Tibial nerve (tissue), 4 donors: ENCODE measurements at regions not wholly inside any gene's neighbourhood (a gene's known extent, or its start where the extent isn't known, plus 50 kb on each side); places are given as distances from the start of the nearest gene placed in this dataset.
A peak's percentile ranks its signal among the peaks of the same experiment; 100 is the strongest.

Experiments used
- DNase-seq, 2 donors: peaks; one replicate each; pipeline ENCODE4 v3.0.0-alpha.2; 2019; ENCODE audit warnings: low spot score in 2 of 2
- H3K27ac ChIP-seq, 4 donors: fragments of 200-600 bp; sonication (generic) in 3 of 4; one replicate each; pipeline ENCODE4 v1.5.1; 2017 to 2019; ENCODE audit warnings: mild to moderate bottlenecking in 1 of 4
- H3K27me3 ChIP-seq, 2 donors: fragments of 200-600 bp; sonication (generic) in 1 of 2; one replicate each; pipeline versions ENCODE4 v1.5.1 to v1.6.0; 2017 to 2019
- H3K36me3 ChIP-seq, 3 donors: fragments of 200-600 bp; sonication (generic); one replicate each; pipeline ENCODE4 v1.5.1; 2018 to 2019
- H3K4me1 ChIP-seq, 4 donors: fragments of 200-600 bp; sonication (generic) in 3 of 4; one replicate each; pipeline ENCODE4 v1.5.1; 2017 to 2019
- H3K4me3 ChIP-seq, 4 donors: fragments of 200-600 bp; sonication (generic) in 3 of 4; one replicate each; pipeline ENCODE4 v1.5.1; 2017 to 2019; ENCODE audit warnings: mild to moderate bottlenecking in 1 of 4, moderate library complexity in 1 of 4
- H3K9me3 ChIP-seq, 4 donors: fragments of 200-600 bp; sonication (generic) in 3 of 4; one replicate each; pipeline ENCODE4 v1.5.1; 2017 to 2019
- CTCF ChIP-seq, 5 experiments: fragments of 200-600 bp in 3 of 5; fragments of 450-650 bp in 2 of 5; sonication (generic) in 3 of 5; IDR thresholded peaks; one replicate each; pipeline ENCODE4 v1.5.1; 2016 to 2019; ENCODE audit warnings: antibody characterized with exemption in 5 of 5, mild to moderate bottlenecking in 3 of 5, moderate library complexity in 2 of 5
- EP300 ChIP-seq, 2 donors: sonication (generic); formaldehyde crosslinking; IDR thresholded peaks; one replicate each; pipeline ENCODE4 v1.6.1; 2017; ENCODE audit warnings: antibody characterized with exemption in 2 of 2, mild to moderate bottlenecking in 1 of 2
- POLR2A ChIP-seq, 2 donors: fragments of 450-650 bp; IDR thresholded peaks; one replicate each; pipeline ENCODE4 v1.6.1; 2017; ENCODE audit warnings: antibody characterized with exemption in 2 of 2, mild to moderate bottlenecking in 2 of 2, moderate library complexity in 2 of 2
- WGBS, 2 donors: methylation state at CpG; one replicate each; pipeline ENCODE4 v1.1.5; 2018; 5-methylcytosine and 5-hydroxymethylcytosine counted together

GRCh38 chr6:98640366-98640765 lies 194.0 kb upstream of the POU3F2 start:
- peaks cover 0 to 6% (median 0%) of the 10 kb centered on the region in 4 donors for H3K4me1 ChIP-seq
- no peaks in the 10 kb centered on the region for H3K36me3 ChIP-seq
- no peaks in the 10 kb centered on the region for H3K9me3 ChIP-seq
- no peak for TF ChIP-seq EP300 (IDR thresholded peaks at IDR 0.05)
- no peak for TF ChIP-seq CTCF (IDR thresholded peaks at IDR 0.05)
- no peak for TF ChIP-seq POLR2A (IDR thresholded peaks at IDR 0.05)
- 68 to 72% methylated on average over 5 of the region's 5 CpGs for WGBS, 2 donors
- no peaks in the 10 kb centered on the region for H3K27me3 ChIP-seq
- no peak overlapping the region for H3K4me3 ChIP-seq
- DNase-seq = no peak
- peak overlapping the region in 1 of 4 donors; percentile 71 for H3K27ac ChIP-seq

- TF ChIP-seq EP300 (IDR thresholded peaks at IDR 0.05) (no peak), POLR2A (IDR thresholded peaks at IDR 0.05) (no peak), CTCF (IDR thresholded peaks at IDR 0.05) (no peak)
- WGBS, 2 donors = 25 to 30% methylated on average over 5 of the region's 5 CpGs
- Histone ChIP-seq H3K27me3 (no peaks in the 10 kb centered on the region), H3K36me3 (no peaks in the 10 kb centered on the region), H3K27ac (peak overlapping the region in 2 of 4 donors; percentile 21 to 71), H3K4me1 (peaks cover 0 to 6% (median 0%) of the 10 kb centered on the region in 4 donors), H3K9me3 (no peaks in the 10 kb centered on the region), H3K4me3 (no peak overlapping the region)
- DNase-seq = no peak
These were observed 192.2 kb upstream of the POU3F2 start for GRCh38 chr6:98641949-98642719.

GRCh38 chr6:98644063-98644462 lies 190.3 kb upstream of the POU3F2 start:
- Histone ChIP-seq H3K4me3 (no peak overlapping the region), H3K4me1 (peaks cover 0 to 6% (median 0%) of the 10 kb centered on the region in 4 donors), H3K36me3 (no peaks in the 10 kb centered on the region), H3K27ac (no peak overlapping the region), H3K9me3 (no peaks in the 10 kb centered on the region), H3K27me3 (no peaks in the 10 kb centered on the region)
- no peak for TF ChIP-seq POLR2A (IDR thresholded peaks at IDR 0.05)
- TF ChIP-seq EP300 (IDR thresholded peaks at IDR 0.05) = no peak
- no peak for TF ChIP-seq CTCF (IDR thresholded peaks at IDR 0.05)
- no peak for DNase-seq
- 66 to 74% methylated on average over 5 of the region's 5 CpGs for WGBS, 2 donors

GRCh38 chr6:98648211-98648914 lies 186.0 kb upstream of the POU3F2 start:
- TF ChIP-seq EP300 (IDR thresholded peaks at IDR 0.05) (no peak), POLR2A (IDR thresholded peaks at IDR 0.05) (no peak), CTCF (IDR thresholded peaks at IDR 0.05) (no peak)
- Histone ChIP-seq H3K4me1 (no peaks in the 10 kb centered on the region), H3K4me3 (no peak overlapping the region), H3K36me3 (no peaks in the 10 kb centered on the region), H3K27ac (no peak overlapping the region), H3K9me3 (no peaks in the 10 kb centered on the region), H3K27me3 (no peaks in the 10 kb centered on the region)
- 75 to 76% methylated on average over 7 of the region's 7 CpGs for whole genome bisulfite sequencing, 2 donors
- DNase-seq = no peak

GRCh38 chr6:98650941-98651340 lies 183.4 kb upstream of the POU3F2 start:
- Histone ChIP-seq H3K4me3 (no peak overlapping the region), H3K36me3 (no peaks in the 10 kb centered on the region), H3K9me3 (no peaks in the 10 kb centered on the region), H3K27me3 (no peaks in the 10 kb centered on the region), H3K27ac (no peak overlapping the region), H3K4me1 (no peaks in the 10 kb centered on the region)
- WGBS, 2 donors = 43 to 56% methylated on average over 3 of the region's 3 CpGs
- TF ChIP-seq EP300 (IDR thresholded peaks at IDR 0.05) (no peak), POLR2A (IDR thresholded peaks at IDR 0.05) (no peak), CTCF (IDR thresholded peaks at IDR 0.05) (no peak)
- DNase-seq = no peak
